CD4-positive, CD25-positive, alpha-beta regulatory T cell (primary cell): ENCODE measurements at regions not wholly inside any gene's neighbourhood (a gene's known extent, or its start where the extent isn't known, plus 50 kb on each side); places are given as distances from the start of the nearest gene placed in this dataset.

Experiments
- ATAC-seq, 2 donors: fragments of 150-1000 bp; cut with Tn5 transposase; one replicate each; pipeline ENCODE4 v1.10.0; 2021; ENCODE audit warnings: low read depth in 2 of 2, moderate number of reproducible peaks in 2 of 2, moderate library complexity in 1 of 2
- DNase-seq, 3 donors: peaks; one replicate each; pipeline versions ENCODE4 v3.0.0 to v3.0.0-alpha.2; 2012 to 2022; ENCODE audit warnings: mixed read lengths in 1 of 3
- H3K27ac ChIP-seq: one replicate; pipeline ENCODE4 v1.7.0; 2013; ENCODE audit warnings: mild to moderate bottlenecking, low read length; ENCODE audit not compliant: insufficient read depth, poor library complexity, severe bottlenecking
- H3K27me3 ChIP-seq: one replicate; pipeline ENCODE4 v1.7.0; 2013; ENCODE audit warnings: low read length; ENCODE audit not compliant: control insufficient read depth, insufficient read depth
- H3K36me3 ChIP-seq: one replicate; pipeline ENCODE4 v1.7.0; 2013; ENCODE audit warnings: mild to moderate bottlenecking, low read length, moderate library complexity; ENCODE audit not compliant: control insufficient read depth, insufficient read depth
- H3K4me1 ChIP-seq: 2 replicates; pipeline ENCODE4 v1.7.0; 2013; ENCODE audit warnings: mild to moderate bottlenecking, low read length; ENCODE audit not compliant: insufficient read depth, control insufficient read depth, poor library complexity, severe bottlenecking
- H3K4me3 ChIP-seq: one replicate; pipeline ENCODE4 v1.7.0; 2013; ENCODE audit warnings: low read depth, mild to moderate bottlenecking, low read length, moderate library complexity
- H3K9me3 ChIP-seq, 2 experiments: 1 replicate in 1 of 2; 2 replicates in 1 of 2; pipeline ENCODE4 v1.7.0; 2013; ENCODE audit warnings: low read length in 2 of 2, mild to moderate bottlenecking in 1 of 2, moderate library complexity in 1 of 2; ENCODE audit not compliant: control insufficient read depth in 2 of 2
- H3K27ac Mint-ChIP-seq, 3 donors: one replicate each; pipeline ENCODE4 v1.8.0; 2020 to 2022; ENCODE audit warnings: mild to moderate bottlenecking in 3 of 3, mixed read lengths in 3 of 3, moderate library complexity in 2 of 3
- H3K27me3 Mint-ChIP-seq: one replicate; pipeline ENCODE4 v1.8.0; 2022; ENCODE audit warnings: mild to moderate bottlenecking, mixed read lengths
- H3K36me3 Mint-ChIP-seq: one replicate; pipeline ENCODE4 v1.8.0; 2020; ENCODE audit warnings: mixed read lengths
- H3K4me1 Mint-ChIP-seq, 4 donors: one replicate each; pipeline ENCODE4 v1.8.0; 2020 to 2022; ENCODE audit warnings: mixed read lengths in 4 of 4, mild to moderate bottlenecking in 1 of 4
- H3K4me3 Mint-ChIP-seq, 4 donors: one replicate each; pipeline ENCODE4 v1.8.0; 2020 to 2022; ENCODE audit warnings: mild to moderate bottlenecking in 4 of 4, mixed read lengths in 4 of 4, moderate library complexity in 3 of 4
- H3K9me3 Mint-ChIP-seq, 7 donors: one replicate each; pipeline ENCODE4 v1.8.0; 2020 to 2022; ENCODE audit warnings: mixed read lengths in 7 of 7, mild to moderate bottlenecking in 3 of 7, moderate library complexity in 2 of 7

- Mint-ChIP-seq H3K36me3 (no peaks in the 10 kb centered on the region), H3K27me3 (no peaks in the 10 kb centered on the region), H3K9me3 (peaks cover 2 to 18% (median 12%) of the 10 kb centered on the region in 7 donors), H3K27ac (no peak overlapping the region), H3K4me1 (peaks cover 0 to 4% (median 1%) of the 10 kb centered on the region in 4 donors), H3K4me3 (no peak overlapping the region)
- no peak for DNase-seq
- peaks cover 12 to 14% of the 10 kb centered on the region in 2 experiments for H3K9me3 ChIP-seq
- H3K36me3 ChIP-seq: no peaks in the 10 kb centered on the region
- H3K4me1 ChIP-seq: no peaks in the 10 kb centered on the region
- no peak overlapping the region for H3K27ac ChIP-seq
- no peak for ATAC-seq
- H3K27me3 ChIP-seq: no peaks in the 10 kb centered on the region
- H3K4me3 ChIP-seq: no peak overlapping the region
Observed at GRCh38 chr14:61116369-61116768, 135.3 kb downstream of the SLC38A6 start.

GRCh38 chr14:61113561-61114225 is 132.6 kb downstream of the SLC38A6 start:
- Mint-ChIP-seq H3K27me3 (no peaks in the 10 kb centered on the region), H3K27ac (peak overlapping the region in 1 of 3 donors; percentile 38), H3K9me3 (peaks cover 0 to 16% (median 10%) of the 10 kb centered on the region in 7 donors), H3K4me3 (no peak overlapping the region), H3K4me1 (no peaks in the 10 kb centered on the region), H3K36me3 (peaks cover under 1% of the 10 kb centered on the region)
- H3K27ac ChIP-seq: no peak overlapping the region
- H3K27me3 ChIP-seq: no peaks in the 10 kb centered on the region
- H3K9me3 ChIP-seq: peaks cover 12 to 14% of the 10 kb centered on the region in 2 experiments
- no peaks in the 10 kb centered on the region for H3K4me1 ChIP-seq
- no peak overlapping the region for H3K4me3 ChIP-seq
- no peak for ATAC-seq
- no peak for DNase-seq
- H3K36me3 ChIP-seq: no peaks in the 10 kb centered on the region

GRCh38 chr14:61112506-61112905 is 131.5 kb downstream of the SLC38A6 start:
- H3K4me3 Mint-ChIP-seq: no peak overlapping the region
- peaks cover 12 to 14% of the 10 kb centered on the region in 2 experiments for H3K9me3 ChIP-seq

GRCh38 chr14:61111731-61112130 is 130.7 kb downstream of the SLC38A6 start:
- H3K4me3 ChIP-seq: no peak overlapping the region
- H3K36me3 ChIP-seq: no peaks in the 10 kb centered on the region
- DNase-seq (no peak), ATAC-seq (no peak)
- no peaks in the 10 kb centered on the region for H3K27me3 ChIP-seq
- H3K4me1 ChIP-seq: no peaks in the 10 kb centered on the region
- no peak overlapping the region for H3K27ac ChIP-seq
- H3K36me3 Mint-ChIP-seq: peaks cover 4% of the 10 kb centered on the region
- H3K9me3 Mint-ChIP-seq: peaks cover 0 to 16% (median 10%) of the 10 kb centered on the region in 7 donors
- no peaks in the 10 kb centered on the region for H3K4me1 Mint-ChIP-seq
- H3K4me3 Mint-ChIP-seq: no peak overlapping the region
- no peak overlapping the region for H3K27ac Mint-ChIP-seq
- H3K27me3 Mint-ChIP-seq: no peaks in the 10 kb centered on the region
- peaks cover 12 to 14% of the 10 kb centered on the region in 2 experiments for H3K9me3 ChIP-seq

More at GRCh38 chr14:61112506-61112905, 131.5 kb downstream of the SLC38A6 start:
- Histone ChIP-seq H3K36me3 (no peaks in the 10 kb centered on the region), H3K27ac (no peak overlapping the region), H3K4me3 (no peak overlapping the region), H3K27me3 (no peaks in the 10 kb centered on the region), H3K4me1 (no peaks in the 10 kb centered on the region)
- ATAC-seq: no peak
- Mint-ChIP-seq H3K36me3 (peaks cover 4% of the 10 kb centered on the region), H3K4me1 (no peaks in the 10 kb centered on the region), H3K27ac (no peak overlapping the region), H3K9me3 (peaks cover 0 to 16% (median 10%) of the 10 kb centered on the region in 7 donors), H3K27me3 (no peaks in the 10 kb centered on the region)
- DNase-seq: no peak

GRCh38 chr14:61111209-61111665 is 130.2 kb downstream of the SLC38A6 start:
- Histone ChIP-seq H3K4me1 (no peaks in the 10 kb centered on the region), H3K27me3 (no peaks in the 10 kb centered on the region), H3K27ac (no peak overlapping the region), H3K4me3 (no peak overlapping the region), H3K9me3 (peaks cover 12 to 14% of the 10 kb centered on the region in 2 experiments), H3K36me3 (no peaks in the 10 kb centered on the region)
- Mint-ChIP-seq H3K9me3 (peaks cover 0 to 16% (median 8%) of the 10 kb centered on the region in 7 donors), H3K27me3 (no peaks in the 10 kb centered on the region), H3K27ac (no peak overlapping the region), H3K4me3 (no peak overlapping the region), H3K36me3 (peaks cover 5% of the 10 kb centered on the region), H3K4me1 (no peaks in the 10 kb centered on the region)
- DNase-seq: no peak
- ATAC-seq: no peak

- H3K9me3 Mint-ChIP-seq: peaks cover 0 to 16% (median 6%) of the 10 kb centered on the region in 7 donors
- no peaks in the 10 kb centered on the region for H3K36me3 ChIP-seq
- H3K27me3 Mint-ChIP-seq: no peaks in the 10 kb centered on the region
- H3K27ac Mint-ChIP-seq: peak overlapping the region in 1 of 3 donors; percentile 23
- H3K4me1 Mint-ChIP-seq: no peaks in the 10 kb centered on the region
- H3K36me3 Mint-ChIP-seq: peaks cover 7% of the 10 kb centered on the region
- no peaks in the 10 kb centered on the region for H3K4me1 ChIP-seq
- H3K4me3 Mint-ChIP-seq: no peak overlapping the region
- H3K9me3 ChIP-seq: peaks cover 12 to 14% of the 10 kb centered on the region in 2 experiments
- H3K27me3 ChIP-seq: no peaks in the 10 kb centered on the region
- H3K27ac ChIP-seq: no peak overlapping the region
- DNase-seq: no peak
- no peak for ATAC-seq
- H3K4me3 ChIP-seq: no peak overlapping the region
Observed at GRCh38 chr14:61110316-61111082, 129.5 kb downstream of the SLC38A6 start.

GRCh38 chr14:61109288-61109687 is 128.2 kb downstream of the SLC38A6 start:
- H3K4me1 Mint-ChIP-seq: no peaks in the 10 kb centered on the region
- peaks cover 6 to 7% of the 10 kb centered on the region in 2 experiments for H3K9me3 ChIP-seq
- DNase-seq: no peak
- no peaks in the 10 kb centered on the region for H3K27me3 ChIP-seq
- H3K4me3 Mint-ChIP-seq: no peak overlapping the region
- no peak overlapping the region for H3K4me3 ChIP-seq
- no peaks in the 10 kb centered on the region for H3K27me3 Mint-ChIP-seq
- no peaks in the 10 kb centered on the region for H3K4me1 ChIP-seq
- H3K27ac ChIP-seq: no peak overlapping the region
- no peak for ATAC-seq
- H3K36me3 Mint-ChIP-seq: peaks cover 7% of the 10 kb centered on the region
- H3K27ac Mint-ChIP-seq: no peak overlapping the region
- peaks cover 0 to 12% (median 7%) of the 10 kb centered on the region in 7 donors for H3K9me3 Mint-ChIP-seq
- no peaks in the 10 kb centered on the region for H3K36me3 ChIP-seq
